Esophagus muscularis mucosa (tissue), 4 donors: ENCODE measurements at regions not wholly inside any gene's neighbourhood (a gene's known extent, or its start where the extent isn't known, plus 50 kb on each side); places are given as distances from the start of the nearest gene placed in this dataset.

Source experiments
- DNase-seq: peaks from one replicate; pipeline ENCODE4 v3.0.0-alpha.2; 2017; ENCODE audit errors: extremely low spot score
- H3K27ac ChIP-seq, 4 donors: fragments of 200-600 bp; sonication (generic); replicated peaks in 1 of 4; 1 replicate in 3 of 4; 2 replicates in 1 of 4; pipeline ENCODE4 v1.5.1; 2016 to 2019; ENCODE audit warnings: mild to moderate bottlenecking in 1 of 4
- H3K27me3 ChIP-seq, 4 donors: fragments of 200-600 bp; sonication (generic); one replicate each; pipeline versions ENCODE4 v1.5.1 to v1.6.0; 2016 to 2019
- H3K36me3 ChIP-seq, 4 donors: fragments of 200-600 bp; sonication (generic); one replicate each; pipeline ENCODE4 v1.5.1; 2016 to 2019
- H3K4me1 ChIP-seq, 4 donors: fragments of 200-600 bp; sonication (generic); one replicate each; pipeline ENCODE4 v1.5.1; 2016 to 2019
- H3K4me3 ChIP-seq, 4 donors: fragments of 200-600 bp; sonication (generic); 1 replicate in 2 of 4; 2 replicates in 2 of 4; pipeline ENCODE4 v1.5.1; 2016 to 2019; ENCODE audit warnings: mild to moderate bottlenecking in 4 of 4, moderate library complexity in 1 of 4
- H3K9me3 ChIP-seq, 4 donors: fragments of 200-600 bp; sonication (generic); 1 replicate in 3 of 4; 2 replicates in 1 of 4; pipeline ENCODE4 v1.5.1; 2016 to 2019
- CTCF ChIP-seq, 3 experiments: fragments of 200-600 bp in 2 of 3; fragments of 450-650 bp in 1 of 3; sonication (generic) in 2 of 3; IDR thresholded peaks; one replicate each; pipeline ENCODE4 v1.5.1; 2017 to 2019; ENCODE audit warnings: antibody characterized with exemption in 3 of 3, mild to moderate bottlenecking in 2 of 3, moderate library complexity in 1 of 3
- EP300 ChIP-seq: sonication (generic); formaldehyde crosslinking; IDR thresholded peaks from one replicate; pipeline ENCODE4 v1.6.1; 2017; ENCODE audit warnings: antibody characterized with exemption
- POLR2A ChIP-seq: fragments of 450-650 bp; IDR thresholded peaks from one replicate; pipeline ENCODE4 v1.6.1; 2017; ENCODE audit warnings: antibody characterized with exemption, moderate library complexity, mild to moderate bottlenecking, low read depth
- POLR2AphosphoS5 ChIP-seq, 2 donors: sonication (generic); formaldehyde crosslinking; IDR thresholded peaks; one replicate each; pipeline ENCODE4 v1.6.1; 2017; ENCODE audit warnings: antibody characterized with exemption in 2 of 2
- WGBS: methylation state at CpG from one replicate; pipeline ENCODE4 v1.1.5; 2018; 5-methylcytosine and 5-hydroxymethylcytosine counted together
- intact Hi-C: fragments of 100-400 bp; cut with DNase I; formaldehyde crosslinking; loops from one replicate; pipeline ENCODE4 v1.15.1; 2023

DNA sequence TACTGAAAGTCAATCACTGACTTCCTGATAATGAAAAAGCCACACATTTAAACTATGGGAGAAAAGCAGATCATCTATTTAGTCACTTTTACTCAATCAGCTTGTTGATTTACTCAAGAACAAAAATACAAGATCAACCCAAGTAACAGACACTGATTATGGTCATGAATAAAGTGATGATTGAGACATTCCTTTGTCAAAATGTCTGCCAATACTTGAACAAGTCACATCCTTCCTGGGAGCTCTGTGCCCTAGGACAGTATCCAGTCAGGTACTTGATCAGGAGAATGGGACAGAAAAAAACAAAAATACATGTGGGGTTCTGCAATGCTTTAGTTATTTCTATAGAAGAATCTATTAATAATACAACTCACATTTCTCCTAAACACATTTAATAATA is 150.0 kb upstream of the NEBL start:
- Histone ChIP-seq H3K27ac (no peak overlapping the region), H3K27me3 (no peaks in the 10 kb centered on the region), H3K36me3 (no peaks in the 10 kb centered on the region), H3K9me3 (peaks cover 0 to 8% (median 4%) of the 10 kb centered on the region in 4 donors), H3K4me3 (no peak overlapping the region), H3K4me1 (no peaks in the 10 kb centered on the region)
- TF ChIP-seq CTCF (IDR thresholded peaks at IDR 0.05) (no peak), POLR2A (no peak), EP300 (no peak), POLR2AphosphoS5 (IDR thresholded peaks at IDR 0.05) (no peak)
- DNase-seq = no peak
- intact Hi-C loops = no loop called here

- DNase-seq = no peak
- Histone ChIP-seq H3K27ac (no peak overlapping the region), H3K4me1 (no peaks in the 10 kb centered on the region), H3K27me3 (no peaks in the 10 kb centered on the region), H3K9me3 (no peaks in the 10 kb centered on the region), H3K4me3 (no peak overlapping the region), H3K36me3 (no peaks in the 10 kb centered on the region)
- intact Hi-C loops = no loop called here
- TF ChIP-seq POLR2A = no peak
- no peak for TF ChIP-seq POLR2AphosphoS5 (IDR thresholded peaks at IDR 0.05)
- TF ChIP-seq CTCF (IDR thresholded peaks at IDR 0.05) = no peak
- no peak for TF ChIP-seq EP300
- WGBS = 86% methylated on average over 4 of the region's 4 CpGs
Measured at GRCh38 chr10:21043044-21043443, 145.9 kb upstream of the NEBL start.

- intact Hi-C loops = no loop called here
- Histone ChIP-seq H3K9me3 (no peaks in the 10 kb centered on the region), H3K4me3 (no peak overlapping the region), H3K36me3 (no peaks in the 10 kb centered on the region), H3K4me1 (no peaks in the 10 kb centered on the region), H3K27ac (no peak overlapping the region), H3K27me3 (no peaks in the 10 kb centered on the region)
- 83% methylated on average over 1 of the region's 1 CpG for WGBS
- DNase-seq = no peak
- TF ChIP-seq POLR2AphosphoS5 (IDR thresholded peaks at IDR 0.05) (no peak), EP300 (no peak), POLR2A (no peak), CTCF (IDR thresholded peaks at IDR 0.05) (no peak)
Measured at GRCh38 chr10:21042536-21042935, 145.4 kb upstream of the NEBL start.

GRCh38 chr10:21041763-21042458 is 144.8 kb upstream of the NEBL start:
- Histone ChIP-seq H3K4me3 (no peak overlapping the region), H3K27me3 (no peaks in the 10 kb centered on the region), H3K4me1 (no peaks in the 10 kb centered on the region), H3K27ac (no peak overlapping the region), H3K9me3 (no peaks in the 10 kb centered on the region), H3K36me3 (no peaks in the 10 kb centered on the region)
- intact Hi-C loops = no loop called here
- no peak for DNase-seq
- TF ChIP-seq EP300 (no peak), POLR2AphosphoS5 (IDR thresholded peaks at IDR 0.05) (no peak), POLR2A (no peak), CTCF (IDR thresholded peaks at IDR 0.05) (no peak)
- WGBS = 92% methylated on average over 10 of the region's 10 CpGs

DNA sequence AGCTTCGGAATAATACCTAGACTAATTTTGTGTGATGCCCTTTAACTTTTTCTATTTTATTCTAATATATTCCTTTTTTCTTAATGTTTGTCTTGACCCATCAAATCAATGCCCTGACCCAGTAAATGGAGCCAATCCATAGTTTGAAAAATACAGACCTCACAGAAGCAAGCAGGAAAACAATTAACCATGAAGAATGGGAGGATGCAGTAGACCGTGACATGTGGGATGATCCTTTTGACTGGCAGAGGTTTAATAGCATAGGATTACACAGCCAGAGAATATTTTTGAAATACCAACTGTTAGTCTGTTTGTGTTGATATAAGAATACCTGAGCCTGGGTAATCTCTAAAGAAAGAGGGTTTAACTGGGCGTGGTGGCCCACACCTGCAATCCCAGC is 142.6 kb upstream of the NEBL start:
- TF ChIP-seq POLR2A (no peak), POLR2AphosphoS5 (IDR thresholded peaks at IDR 0.05) (no peak), CTCF (IDR thresholded peaks at IDR 0.05) (no peak), EP300 (no peak)
- WGBS = 93% methylated on average over 3 of the region's 3 CpGs
- H3K9me3 ChIP-seq = no peaks in the 10 kb centered on the region

More for the DNA sequence above, 142.6 kb upstream of the NEBL start:
- no peak overlapping the region for H3K27ac ChIP-seq
- no peak for DNase-seq
- no peaks in the 10 kb centered on the region for H3K36me3 ChIP-seq
- intact Hi-C loops = no loop called here
- H3K4me1 ChIP-seq = no peaks in the 10 kb centered on the region
- H3K27me3 ChIP-seq = no peaks in the 10 kb centered on the region
- no peak overlapping the region for H3K4me3 ChIP-seq
